ENCODE measurements at regions not wholly inside any gene's neighbourhood (a gene's known extent, or its start where the extent isn't known, plus 50 kb on each side); places are given as distances from the start of the nearest gene placed in this dataset.
"Not testable (repeated sequence)": the region's sequence is repeated elsewhere in the genome, so short reads cannot be mapped to it uniquely, and the experiment has no call there.

DNA sequence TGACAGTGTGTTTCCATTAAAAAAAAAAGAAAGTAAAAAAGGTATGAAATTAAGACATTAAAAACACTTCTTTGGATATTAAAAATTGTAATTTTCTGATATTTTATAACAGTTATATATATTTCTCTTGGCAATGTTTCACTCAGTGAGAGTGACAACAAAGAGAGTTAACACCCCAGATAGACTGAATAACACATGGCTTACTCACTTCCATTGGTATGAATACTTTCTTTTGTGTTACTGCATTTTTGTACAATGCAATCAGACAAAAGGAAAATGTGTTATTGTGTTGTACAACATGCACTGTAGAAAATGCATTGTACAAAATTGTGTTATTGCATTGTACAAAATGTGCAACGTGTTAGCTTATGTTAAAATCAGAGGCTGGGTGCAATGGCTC, 676.6 kb upstream of the AMELY start:
- H3K36me3 ChIP-seq (ENCODE audit: control insufficient read depth, insufficient read depth, low read length); FAIRE-seq; H3K4me3 ChIP-seq (ENCODE audit: low read depth, low read length); DNase-seq (ENCODE audit: low read depth); H3K27me3 ChIP-seq (ENCODE audit: control insufficient read depth, insufficient read depth, low read length): not testable (repeated sequence)

DNA sequence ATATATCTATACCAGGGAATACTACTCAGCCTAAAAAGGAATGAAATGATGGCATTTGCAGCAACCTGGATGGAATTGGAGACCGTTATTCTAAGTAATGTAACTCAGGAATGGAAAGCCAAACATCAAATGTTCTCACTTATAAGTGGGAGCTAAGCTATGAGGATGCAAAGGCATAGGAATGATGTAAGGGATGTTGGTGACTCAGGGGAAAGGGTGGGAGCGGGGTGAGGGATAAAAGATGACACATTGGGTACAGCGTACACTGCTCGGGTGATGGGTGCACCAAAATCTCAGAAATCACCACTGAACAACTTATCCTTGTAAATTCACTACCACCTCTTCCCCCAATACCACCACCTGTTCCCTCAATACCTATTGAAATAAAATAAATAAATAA, 651.0 kb upstream of the AMELY start:
- no peak for FAIRE-seq
- TF ChIP-seq, protein P1, sequence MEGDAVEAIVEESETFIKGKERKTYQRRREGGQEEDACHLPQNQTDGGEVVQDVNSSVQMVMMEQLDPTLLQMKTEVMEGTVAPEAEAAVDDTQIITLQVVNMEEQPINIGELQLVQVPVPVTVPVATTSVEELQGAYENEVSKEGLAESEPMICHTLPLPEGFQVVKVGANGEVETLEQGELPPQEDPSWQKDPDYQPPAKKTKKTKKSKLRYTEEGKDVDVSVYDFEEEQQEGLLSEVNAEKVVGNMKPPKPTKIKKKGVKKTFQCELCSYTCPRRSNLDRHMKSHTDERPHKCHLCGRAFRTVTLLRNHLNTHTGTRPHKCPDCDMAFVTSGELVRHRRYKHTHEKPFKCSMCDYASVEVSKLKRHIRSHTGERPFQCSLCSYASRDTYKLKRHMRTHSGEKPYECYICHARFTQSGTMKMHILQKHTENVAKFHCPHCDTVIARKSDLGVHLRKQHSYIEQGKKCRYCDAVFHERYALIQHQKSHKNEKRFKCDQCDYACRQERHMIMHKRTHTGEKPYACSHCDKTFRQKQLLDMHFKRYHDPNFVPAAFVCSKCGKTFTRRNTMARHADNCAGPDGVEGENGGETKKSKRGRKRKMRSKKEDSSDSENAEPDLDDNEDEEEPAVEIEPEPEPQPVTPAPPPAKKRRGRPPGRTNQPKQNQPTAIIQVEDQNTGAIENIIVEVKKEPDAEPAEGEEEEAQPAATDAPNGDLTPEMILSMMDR (IDR thresholded peaks at IDR 0.05; ENCODE audit: insufficient read depth, low read length, severe bottlenecking) = no peak
- peak; percentile 74 for DNase-seq (ENCODE audit: low read depth)
- H3K4me3 ChIP-seq (ENCODE audit: low read depth, low read length) = no peak overlapping the region
- H3K27me3 ChIP-seq (ENCODE audit: control insufficient read depth, insufficient read depth, low read length) = no peaks in the 10 kb centered on the region
- H3K36me3 ChIP-seq (ENCODE audit: control insufficient read depth, insufficient read depth, low read length) = no peaks in the 10 kb centered on the region

GRCh38 chrY:7557675-7558074, 646.1 kb upstream of the AMELY start:
- TF ChIP-seq, protein P1 (IDR thresholded peaks at IDR 0.05; ENCODE audit: insufficient read depth, low read length, severe bottlenecking) = peak; percentile 42
- Histone ChIP-seq H3K27me3 (ENCODE audit: control insufficient read depth, insufficient read depth, low read length) (no peaks in the 10 kb centered on the region), H3K4me3 (ENCODE audit: low read depth, low read length) (no peak overlapping the region), H3K36me3 (ENCODE audit: control insufficient read depth, insufficient read depth, low read length) (no peaks in the 10 kb centered on the region)
- DNase-seq (ENCODE audit: low read depth) (peak; percentile 45), FAIRE-seq (no peak)

GRCh38 chrY:7555006-7555405, 643.5 kb upstream of the AMELY start:
- TF ChIP-seq, protein P1 (IDR thresholded peaks at IDR 0.05; ENCODE audit: insufficient read depth, low read length, severe bottlenecking) = no peak
- no peak for DNase-seq (ENCODE audit: low read depth)
- Histone ChIP-seq H3K27me3 (ENCODE audit: control insufficient read depth, insufficient read depth, low read length) (no peaks in the 10 kb centered on the region), H3K36me3 (ENCODE audit: control insufficient read depth, insufficient read depth, low read length) (no peaks in the 10 kb centered on the region), H3K4me3 (ENCODE audit: low read depth, low read length) (no peak overlapping the region)
- FAIRE-seq = no peak

GRCh38 chrY:7545060-7545459, 633.5 kb upstream of the AMELY start:
- no peak for DNase-seq (ENCODE audit: low read depth)
- H3K27me3 ChIP-seq (ENCODE audit: control insufficient read depth, insufficient read depth, low read length) = no peaks in the 10 kb centered on the region
- FAIRE-seq = no peak
- H3K36me3 ChIP-seq (ENCODE audit: control insufficient read depth, insufficient read depth, low read length) = no peaks in the 10 kb centered on the region
- H3K4me3 ChIP-seq (ENCODE audit: low read depth, low read length) = no peak overlapping the region
- TF ChIP-seq, protein P1 (IDR thresholded peaks at IDR 0.05; ENCODE audit: insufficient read depth, low read length, severe bottlenecking) = no peak

GRCh38 chrY:7544172-7544770, 632.7 kb upstream of the AMELY start:
- FAIRE-seq (no peak), DNase-seq (ENCODE audit: low read depth) (peak; percentile 83)
- TF ChIP-seq, protein P1 (IDR thresholded peaks at IDR 0.05; ENCODE audit: insufficient read depth, low read length, severe bottlenecking) = no peak
- Histone ChIP-seq H3K36me3 (ENCODE audit: control insufficient read depth, insufficient read depth, low read length) (no peaks in the 10 kb centered on the region), H3K27me3 (ENCODE audit: control insufficient read depth, insufficient read depth, low read length) (no peaks in the 10 kb centered on the region), H3K4me3 (ENCODE audit: low read depth, low read length) (no peak overlapping the region)

Measured in bronchial epithelial cell (primary cell).